Hematopoietic multipotent progenitor cell treated with erythropoietin and hydrocortisone succinate and interleukin-3 and kit ligand, for 17 days (in vitro differentiated cells): ENCODE measurements at regions not wholly inside any gene's neighbourhood (a gene's known extent, or its start where the extent isn't known, plus 50 kb on each side); places are given as distances from the start of the nearest gene placed in this dataset.

ENCODE experiments used
- DNase-seq: peaks from one replicate; pipeline ENCODE4 v3.0.0-alpha.2; 2015; ENCODE audit warnings: low spot score

GRCh38 chr7:46539892-46540483 lies 618.9 kb upstream of the IGFBP3 start:
- no peak for DNase-seq

GRCh38 chr7:46537191-46537905 lies 616.3 kb upstream of the IGFBP3 start:
- DNase-seq, result no peak

GRCh38 chr7:46534664-46535588 lies 613.9 kb upstream of the IGFBP3 start:
- no peak for DNase-seq

- DNase-seq, result no peak
Observed at GRCh38 chr7:46533946-46534345, 612.9 kb upstream of the IGFBP3 start.

GRCh38 chr7:46532571-46532970 lies 611.5 kb upstream of the IGFBP3 start:
- no peak for DNase-seq

- DNase-seq, result no peak
Observed at GRCh38 chr7:46530081-46530750, 609.1 kb upstream of the IGFBP3 start.

GRCh38 chr7:46527360-46527759 lies 606.3 kb upstream of the IGFBP3 start:
- no peak for DNase-seq

GRCh38 chr7:46525876-46526275 lies 604.8 kb upstream of the IGFBP3 start:
- DNase-seq, result no peak

- no peak for DNase-seq
Observed at GRCh38 chr7:46524350-46524749, 603.3 kb upstream of the IGFBP3 start.

GRCh38 chr7:46522354-46522906 lies 601.4 kb upstream of the IGFBP3 start:
- no peak for DNase-seq

GRCh38 chr7:46518713-46519112 lies 597.6 kb upstream of the IGFBP3 start:
- DNase-seq, result no peak

- DNase-seq, result no peak
Observed at GRCh38 chr7:46515844-46516590, 594.9 kb upstream of the IGFBP3 start.

- no peak for DNase-seq
Observed at GRCh38 chr7:46513447-46513848, 592.4 kb upstream of the IGFBP3 start.

GRCh38 chr7:46512891-46513413 lies 591.9 kb upstream of the IGFBP3 start:
- DNase-seq, result no peak

- DNase-seq, result no peak
Observed at GRCh38 chr7:46511442-46512215, 590.6 kb upstream of the IGFBP3 start.

GRCh38 chr7:46508583-46508982 lies 587.5 kb upstream of the IGFBP3 start:
- no peak for DNase-seq

- no peak for DNase-seq
Observed at GRCh38 chr7:46507560-46507959, 586.5 kb upstream of the IGFBP3 start.

GRCh38 chr7:46494441-46494840 lies 573.4 kb upstream of the IGFBP3 start:
- DNase-seq, result no peak

GRCh38 chr7:46494028-46494427 lies 573.0 kb upstream of the IGFBP3 start:
- DNase-seq, result no peak

GRCh38 chr7:46493196-46493595 lies 572.1 kb upstream of the IGFBP3 start:
- DNase-seq, result no peak
